Inflammatory macrophage treated with lipopolysaccharide for 1 hour (primary cell): ENCODE measurements at regions not wholly inside any gene's neighbourhood (a gene's known extent, or its start where the extent isn't known, plus 50 kb on each side); places are given as distances from the start of the nearest gene placed in this dataset.
"Not testable (repeated sequence)": the region's sequence is repeated elsewhere in the genome, so short reads cannot be mapped to it uniquely, and the experiment has no call there.

Experiments
- DNase-seq, 2 donors: peaks; one replicate each; pipeline ENCODE4 v3.0.0-alpha.2; 2020 to 2022

GRCh38 chr6:104676679-104677078 is 183.0 kb downstream of the HACE1 start:
- not testable (repeated sequence) for DNase-seq

GRCh38 chr6:104675161-104675560 is 184.6 kb downstream of the HACE1 start:
- DNase-seq = not testable (repeated sequence)

- not testable (repeated sequence) for DNase-seq
Observed at GRCh38 chr6:104673078-104673477, 186.6 kb downstream of the HACE1 start.

- DNase-seq = not testable (repeated sequence)
Observed at GRCh38 chr6:104671591-104671891, 188.2 kb downstream of the HACE1 start.

- not testable (repeated sequence) for DNase-seq
Observed at GRCh38 chr6:104670834-104671590, 188.7 kb downstream of the HACE1 start.

- no peak for DNase-seq
Observed at GRCh38 chr6:104669483-104669882, 190.2 kb downstream of the HACE1 start.

GRCh38 chr6:104656235-104656634 is 203.5 kb downstream of the HACE1 start:
- DNase-seq = no peak

GRCh38 chr6:104653781-104654180 is 205.9 kb downstream of the HACE1 start:
- no peak for DNase-seq

- DNase-seq = no peak
Observed at GRCh38 chr6:104648347-104648746, 211.4 kb downstream of the HACE1 start.

GRCh38 chr6:104644848-104645247 is 214.9 kb downstream of the HACE1 start:
- no peak for DNase-seq

- DNase-seq = no peak
Observed at GRCh38 chr6:104642871-104643270, 216.8 kb downstream of the HACE1 start.

- no peak for DNase-seq
Observed at GRCh38 chr6:104640761-104641160, 219.0 kb downstream of the HACE1 start.

- no peak for DNase-seq
Observed at GRCh38 chr6:104640150-104640700, 219.5 kb downstream of the HACE1 start.

- peak; percentile 64 to 74 for DNase-seq
Observed at GRCh38 chr6:104639668-104640067, 220.1 kb downstream of the HACE1 start.

GRCh38 chr6:104638841-104639290 is 220.9 kb downstream of the HACE1 start:
- DNase-seq = no peak

- DNase-seq = no peak
Observed at GRCh38 chr6:104633125-104633524, 226.6 kb downstream of the HACE1 start.

- no peak for DNase-seq
Observed at GRCh38 chr6:104632588-104632987, 227.1 kb downstream of the HACE1 start.

GRCh38 chr6:104630955-104631354 is 228.8 kb downstream of the HACE1 start:
- DNase-seq = no peak

- no peak for DNase-seq
Observed at GRCh38 chr6:104630522-104630921, 229.2 kb downstream of the HACE1 start.

- no peak for DNase-seq
Observed at GRCh38 chr6:104629826-104630225, 229.9 kb downstream of the HACE1 start.

- no peak for DNase-seq
Observed at GRCh38 chr6:104625536-104625935, 234.2 kb downstream of the HACE1 start.

GRCh38 chr6:104623052-104623690 is 236.5 kb downstream of the HACE1 start:
- no peak for DNase-seq

GRCh38 chr6:104621396-104621795 is 238.3 kb downstream of the HACE1 start:
- DNase-seq = no peak

GRCh38 chr6:104617591-104617990 is 242.1 kb downstream of the HACE1 start:
- DNase-seq = no peak
